ENCODE measurements at regions not wholly inside any gene's neighbourhood (a gene's known extent, or its start where the extent isn't known, plus 50 kb on each side); places are given as distances from the start of the nearest gene placed in this dataset.
"Not testable (repeated sequence)": the region's sequence is repeated elsewhere in the genome, so short reads cannot be mapped to it uniquely, and the experiment has no call there.

DNA sequence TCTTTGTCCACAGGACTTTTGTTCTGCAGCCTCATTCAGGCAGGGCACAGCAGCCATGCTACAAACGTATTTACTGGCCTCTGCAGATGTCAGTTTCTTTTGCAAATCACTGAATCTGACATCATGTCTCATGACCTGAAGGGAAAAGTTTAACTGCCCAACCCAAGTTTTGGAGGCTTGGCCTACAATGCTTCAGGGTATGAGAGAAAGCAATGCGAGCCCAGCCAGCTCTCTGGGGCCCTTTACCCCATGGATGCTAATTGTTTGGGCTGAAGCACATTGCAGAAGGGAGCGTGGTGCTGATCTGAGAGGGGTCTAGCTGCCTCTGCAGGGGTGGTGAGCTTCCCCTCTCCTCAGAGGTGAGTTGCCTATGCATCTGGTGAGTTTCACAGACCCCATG, 179.9 kb upstream of the CXCL12 start:
- no peak for DNase-seq (ENCODE audit: low read depth in 2 of 2)

DNA sequence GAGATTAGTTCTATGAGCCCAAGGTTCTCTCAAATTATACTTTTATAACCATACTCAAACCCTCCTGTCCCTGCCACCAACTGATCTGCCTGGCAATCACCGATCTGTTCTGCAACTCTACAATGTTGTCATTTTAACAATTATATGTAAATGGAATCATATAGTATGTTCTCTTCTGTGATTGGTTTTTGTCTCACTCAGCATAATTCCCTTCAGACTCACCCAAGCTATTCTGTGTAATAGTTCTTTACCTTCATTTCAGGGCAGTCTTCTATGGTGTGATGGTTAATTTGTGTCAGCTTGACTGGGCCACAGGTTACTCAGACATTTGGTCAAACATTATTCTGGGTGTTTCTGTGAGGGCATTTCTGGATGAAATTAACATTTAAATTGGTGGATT, 181.9 kb upstream of the CXCL12 start:
- DNase-seq (ENCODE audit: low read depth in 2 of 2) = no peak

GRCh38 chr10:44567471-44567870, 182.6 kb upstream of the CXCL12 start:
- DNase-seq (ENCODE audit: low read depth in 2 of 2) = no peak

DNA sequence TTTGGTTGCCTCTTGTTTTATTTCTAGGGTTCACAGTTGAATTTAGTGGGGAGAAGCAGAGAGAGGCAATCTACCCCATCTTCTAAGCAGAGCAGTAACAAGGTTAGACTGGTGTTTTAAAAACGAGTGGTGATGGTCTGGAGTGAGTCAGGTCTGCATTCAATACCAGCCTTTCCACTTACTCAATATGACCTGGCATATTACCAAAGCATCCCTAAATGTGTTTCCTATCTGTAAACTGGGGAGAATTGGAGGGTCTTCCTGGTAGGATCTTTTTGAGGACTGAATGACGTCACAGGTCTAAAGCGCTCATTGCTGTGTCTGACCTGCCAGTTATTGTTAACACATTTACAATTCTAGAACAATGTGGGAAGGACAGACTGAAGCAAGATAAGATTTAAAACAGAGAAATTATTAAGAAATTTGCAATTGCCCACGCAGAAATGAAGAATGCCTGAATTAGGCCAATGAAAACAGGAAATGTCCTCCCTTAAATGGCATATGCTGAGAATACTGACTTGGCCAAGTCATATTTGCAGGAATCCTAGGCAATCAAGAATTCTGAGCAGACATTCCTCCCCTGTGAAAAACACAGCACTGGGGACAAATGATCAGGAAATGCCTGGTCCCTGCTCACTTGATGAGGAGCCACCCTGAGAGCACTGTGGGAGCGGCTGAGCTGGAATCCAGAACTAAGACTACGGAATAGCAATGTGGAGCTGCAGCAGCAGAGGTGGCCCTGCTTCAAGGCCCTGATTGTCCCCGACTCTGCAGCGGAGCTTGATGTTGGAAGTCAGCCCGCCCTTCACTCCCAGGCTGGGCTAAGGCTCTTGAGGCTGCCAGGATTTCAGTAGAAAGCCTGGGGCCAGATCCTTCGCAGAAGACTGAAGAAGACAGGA, 184.5 kb upstream of the CXCL12 start:
- no peak for DNase-seq (ENCODE audit: low read depth in 2 of 2)

DNA sequence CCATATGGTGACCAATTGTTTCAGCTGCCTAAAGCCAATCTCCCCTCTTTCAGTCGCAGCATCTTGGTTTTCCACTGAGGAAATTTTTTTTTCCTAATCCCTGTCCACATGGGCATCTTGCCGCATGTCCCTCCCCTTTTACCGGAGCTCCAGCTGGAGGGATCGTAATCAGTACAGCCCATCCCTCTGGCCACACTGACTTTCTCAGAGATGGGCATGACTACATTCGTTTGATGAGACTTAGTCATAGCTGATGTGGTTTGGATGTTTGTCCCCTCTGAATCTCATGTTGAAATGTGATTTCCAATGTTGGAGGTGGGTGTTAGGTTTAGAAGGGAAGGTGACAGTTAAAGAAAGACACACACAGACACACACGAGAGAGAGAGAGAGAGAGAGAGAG, 186.8 kb upstream of the CXCL12 start:
- DNase-seq (ENCODE audit: low read depth in 2 of 2) = no peak

DNA sequence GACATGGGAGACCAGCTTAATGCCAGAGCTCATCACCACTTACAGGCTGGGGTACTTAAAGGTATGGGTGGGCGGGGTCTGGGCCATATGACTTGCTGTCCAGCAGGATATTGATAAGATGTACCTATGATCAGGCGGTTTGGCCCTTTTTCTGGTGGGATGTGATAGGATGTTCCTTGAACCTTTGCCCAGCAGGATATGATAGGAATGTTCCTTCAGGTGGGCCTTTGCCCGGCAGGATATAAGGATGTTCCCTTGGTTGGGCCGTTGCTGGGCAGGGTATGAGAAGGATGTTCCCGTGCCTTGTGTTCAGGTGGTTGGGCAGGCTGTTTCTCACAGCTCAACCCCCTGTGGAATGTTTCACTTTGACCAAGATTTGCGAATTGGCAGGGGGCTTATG, 187.2 kb upstream of the CXCL12 start:
- DNase-seq (ENCODE audit: low read depth in 2 of 2) = no peak

- no peak for DNase-seq (ENCODE audit: low read depth in 2 of 2)
Measured at GRCh38 chr10:44573821-44574220, 188.9 kb upstream of the CXCL12 start.

DNA sequence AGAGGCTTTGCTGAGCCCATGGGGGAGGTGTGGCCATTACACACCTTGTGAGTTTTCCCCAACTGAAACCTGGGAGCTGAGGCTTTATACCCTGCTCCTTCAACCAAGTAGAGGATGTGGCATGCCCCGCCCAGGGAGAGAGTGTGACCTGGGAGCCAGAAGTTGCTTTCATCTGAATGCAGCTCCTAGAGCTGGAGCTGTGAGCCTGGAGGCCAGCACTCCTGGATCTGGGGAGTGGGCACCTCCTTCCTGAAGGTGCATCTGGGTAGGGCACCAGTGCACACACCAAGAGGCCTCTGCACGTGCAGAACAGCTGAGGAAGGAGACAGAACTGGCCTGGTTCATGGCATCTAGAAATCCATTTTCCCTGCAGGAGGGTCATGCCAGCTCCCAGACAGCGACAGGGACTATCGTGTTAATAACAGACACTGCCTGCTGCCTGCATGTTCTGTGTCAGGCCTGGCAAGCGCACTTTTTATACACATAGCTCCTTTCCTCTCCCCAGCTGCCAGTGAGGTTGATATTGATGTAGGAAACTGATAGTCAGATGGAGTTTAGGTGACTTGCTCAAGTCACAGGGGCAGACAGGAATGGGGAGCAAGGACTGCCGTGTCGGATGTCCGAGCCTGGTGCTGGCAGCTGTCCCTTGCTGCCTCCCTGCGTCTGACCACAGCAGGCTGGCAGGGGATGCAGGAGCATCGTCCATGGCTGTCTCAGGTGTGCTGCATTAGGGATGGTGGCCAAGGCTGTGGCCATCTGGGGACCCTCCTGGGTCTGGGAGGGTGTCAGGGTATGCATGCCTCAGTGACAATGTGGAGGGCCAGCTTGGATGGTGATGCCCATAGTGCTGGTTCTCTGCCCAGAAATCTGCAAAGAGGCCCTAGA, 189.9 kb upstream of the CXCL12 start:
- DNase-seq (ENCODE audit: low read depth in 2 of 2) = no peak

GRCh38 chr10:44575601-44576380, 190.9 kb upstream of the CXCL12 start:
- no peak for DNase-seq (ENCODE audit: low read depth in 2 of 2)

DNA sequence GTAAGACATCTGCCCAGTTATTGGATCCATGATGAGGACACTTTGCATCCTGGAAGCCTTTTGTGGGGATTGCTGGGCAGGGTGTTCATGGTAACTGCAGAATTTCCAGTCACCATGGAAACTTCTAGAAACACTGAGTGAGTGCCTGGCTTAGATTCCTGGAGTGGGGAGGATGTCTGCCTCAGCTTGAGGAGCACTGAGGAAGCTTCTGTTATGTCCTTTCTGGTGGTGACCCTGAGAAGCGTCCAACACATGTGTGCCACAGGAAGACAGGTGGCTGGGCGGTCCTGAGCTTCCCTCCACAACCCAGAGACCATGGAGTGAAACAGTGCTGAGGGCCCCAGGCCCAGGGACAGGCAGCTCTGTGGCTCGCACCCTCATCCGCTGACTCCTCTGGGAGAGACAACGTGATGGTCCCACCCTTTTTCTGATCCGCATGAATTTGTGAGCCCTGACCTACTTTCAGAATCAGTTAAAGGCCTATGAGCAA, 191.8 kb upstream of the CXCL12 start:
- DNase-seq (ENCODE audit: low read depth in 2 of 2) = peak in 1 of 2 donors; percentile 5

DNA sequence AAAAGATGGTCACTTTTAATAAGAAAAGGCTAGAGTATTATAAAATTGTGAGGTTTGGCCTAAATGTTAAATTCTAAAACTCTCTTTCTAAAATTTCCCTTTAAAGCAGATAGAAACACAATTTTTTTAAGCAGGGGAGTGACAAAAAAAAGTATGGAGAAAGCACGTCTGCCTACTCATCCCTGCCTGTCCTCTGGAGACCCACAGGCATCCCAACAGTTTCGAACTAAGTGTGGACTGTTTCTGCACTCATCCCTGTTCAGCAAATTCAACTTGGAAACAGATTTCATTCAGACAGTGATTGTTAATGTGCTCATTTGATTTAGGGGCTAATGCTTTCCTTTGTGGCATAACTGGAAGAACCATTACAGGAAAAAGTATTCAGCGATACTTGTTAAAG, 192.6 kb upstream of the CXCL12 start:
- no peak for DNase-seq (ENCODE audit: low read depth in 2 of 2)

DNA sequence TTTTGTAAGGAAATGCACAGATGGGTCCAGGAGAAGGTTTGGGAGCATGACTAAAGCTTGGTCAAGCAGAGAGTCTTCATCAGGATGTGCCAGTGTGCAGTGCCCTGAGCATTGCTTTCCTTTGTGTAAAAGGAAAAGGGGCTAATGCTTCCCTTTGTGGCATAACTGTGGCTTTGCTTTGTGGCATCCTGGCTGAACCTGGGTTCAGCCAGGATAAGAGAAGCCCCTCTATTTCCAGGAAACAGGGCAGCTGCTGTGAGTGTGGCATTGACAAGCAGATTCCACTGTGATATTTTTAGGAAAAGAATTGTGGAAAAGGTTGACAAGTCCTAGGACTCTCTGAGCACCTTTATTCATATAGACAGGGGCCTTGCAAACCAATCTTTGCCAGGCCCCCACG, 193.4 kb upstream of the CXCL12 start:
- DNase-seq (ENCODE audit: low read depth in 2 of 2) = no peak

GRCh38 chr10:44578963-44579362, 194.1 kb upstream of the CXCL12 start:
- DNase-seq (ENCODE audit: low read depth in 2 of 2) = not testable (repeated sequence)

- no peak for DNase-seq (ENCODE audit: low read depth in 2 of 2)
Measured at GRCh38 chr10:44581996-44582395, 197.1 kb upstream of the CXCL12 start.

- no peak for DNase-seq (ENCODE audit: low read depth in 2 of 2)
Measured at GRCh38 chr10:44587488-44588318, 202.8 kb upstream of the CXCL12 start.

- DNase-seq (ENCODE audit: low read depth in 2 of 2) = no peak
Measured at GRCh38 chr10:44589181-44589943, 204.5 kb upstream of the CXCL12 start.

DNA sequence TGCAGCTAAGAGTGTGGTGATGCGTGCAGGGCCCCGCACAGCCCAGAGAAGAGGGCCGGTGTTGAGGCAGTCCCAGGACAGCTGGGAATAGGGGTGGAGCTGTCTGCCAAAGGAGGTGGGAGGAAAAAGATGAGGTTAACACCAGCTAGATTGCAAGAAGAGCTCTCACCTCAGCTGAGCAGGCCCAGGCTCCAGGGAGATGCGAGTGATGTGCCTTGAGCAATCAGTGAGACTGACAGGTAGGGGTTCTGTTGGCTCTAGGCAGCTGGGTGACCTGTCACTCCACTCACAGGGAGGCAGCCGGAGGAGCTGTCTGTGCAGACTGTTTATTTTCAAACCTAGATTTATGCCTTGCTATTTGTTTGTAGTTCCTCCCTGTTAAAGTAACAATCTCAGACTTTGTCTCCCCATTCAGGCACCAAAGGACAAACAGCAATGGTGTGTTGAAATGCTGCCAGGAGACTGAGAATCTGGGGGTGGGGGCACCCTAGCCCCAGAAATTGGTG, 205.1 kb upstream of the CXCL12 start:
- no peak for DNase-seq (ENCODE audit: low read depth in 2 of 2)

DNA sequence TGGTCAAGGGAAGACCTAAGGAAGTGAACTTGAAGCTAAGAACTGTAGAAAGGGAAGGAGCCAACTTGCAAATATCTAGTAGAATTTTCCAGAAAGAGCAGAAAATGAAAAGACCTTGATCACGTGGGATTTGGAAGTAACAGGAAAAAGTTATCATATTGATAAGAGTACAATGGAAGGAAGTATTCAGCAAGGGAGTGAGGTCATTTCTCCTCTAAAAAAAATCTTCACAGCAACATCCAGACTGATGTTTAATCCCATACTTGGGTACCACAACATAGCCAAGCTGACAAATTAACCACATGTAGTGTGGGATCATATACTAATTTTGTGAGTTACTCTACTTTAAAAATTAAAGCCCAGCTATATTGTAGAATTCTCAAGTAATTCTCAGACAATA, 207.0 kb upstream of the CXCL12 start:
- no peak for DNase-seq (ENCODE audit: low read depth in 2 of 2)

GRCh38 chr10:44593952-44594351, 209.1 kb upstream of the CXCL12 start:
- DNase-seq (ENCODE audit: low read depth in 2 of 2) = no peak

DNA sequence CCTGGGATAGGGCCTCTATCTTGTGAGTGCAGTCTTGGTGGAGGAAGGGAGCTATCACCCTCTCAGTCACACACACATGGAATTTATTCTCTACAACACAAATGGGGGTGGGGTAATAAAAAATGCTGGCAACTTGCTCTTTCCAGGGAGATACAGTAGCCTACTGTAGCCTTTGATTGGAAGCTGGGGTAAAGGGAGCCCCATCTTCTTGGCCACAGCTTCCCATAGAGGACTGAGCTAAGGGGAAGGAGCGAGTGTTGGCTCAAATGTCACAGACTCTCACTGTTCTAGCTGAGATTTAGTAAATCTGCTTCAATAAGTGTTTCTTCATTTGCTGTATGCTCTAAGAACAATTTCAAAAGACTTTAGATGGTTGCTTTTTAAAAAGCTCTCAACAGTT, 222.2 kb upstream of the CXCL12 start:
- no peak for DNase-seq (ENCODE audit: low read depth in 2 of 2)

Data from stimulated activated CD4-positive, alpha-beta T cell treated with anti-CD3 and anti-CD28 coated beads, Interleukin-4, amount 100 ng/mL, for 48 hours (primary cell).